Amniotic stem cell (primary cell): ENCODE measurements at regions not wholly inside any gene's neighbourhood (a gene's known extent, or its start where the extent isn't known, plus 50 kb on each side); places are given as distances from the start of the nearest gene placed in this dataset.

Experiments
- DNase-seq: peaks from one replicate; lab custom pipeline; 2025; lab: John Stamatoyannopoulos, UW

GRCh38 chr3:124246376-124246775 lies 254.5 kb upstream of the ROPN1 start:
- DNase-seq = no peak

- DNase-seq = no peak
Measured at GRCh38 chr3:124246949-124247348, 255.0 kb upstream of the ROPN1 start.

- peak; percentile 28 for DNase-seq
Measured at GRCh38 chr3:124248471-124249028, 256.6 kb upstream of the ROPN1 start.

- DNase-seq = no peak
Measured at GRCh38 chr3:124249038-124249437, 257.1 kb upstream of the ROPN1 start.

- no peak for DNase-seq
Measured at GRCh38 chr3:124250053-124250452, 258.1 kb upstream of the ROPN1 start.

GRCh38 chr3:124256156-124256555 lies 264.2 kb upstream of the ROPN1 start:
- no peak for DNase-seq

- no peak for DNase-seq
Measured at GRCh38 chr3:124256599-124256998, 264.7 kb upstream of the ROPN1 start.

- no peak for DNase-seq
Measured at GRCh38 chr3:124257336-124257864, 265.5 kb upstream of the ROPN1 start.

- DNase-seq = no peak
Measured at GRCh38 chr3:124258057-124258500, 266.2 kb upstream of the ROPN1 start.

GRCh38 chr3:124260206-124260915 lies 268.4 kb upstream of the ROPN1 start:
- peak; percentile 24 for DNase-seq

GRCh38 chr3:124261306-124261705 lies 269.4 kb upstream of the ROPN1 start:
- no peak for DNase-seq

GRCh38 chr3:124263168-124263567 lies 271.2 kb upstream of the ROPN1 start:
- DNase-seq = peak; percentile 82

GRCh38 chr3:124264346-124264745 lies 272.4 kb upstream of the ROPN1 start:
- no peak for DNase-seq

GRCh38 chr3:124266487-124266886 lies 274.6 kb upstream of the ROPN1 start:
- DNase-seq = no peak

GRCh38 chr3:124267406-124267805 lies 275.5 kb upstream of the ROPN1 start:
- no peak for DNase-seq

GRCh38 chr3:124268355-124268754 lies 276.4 kb upstream of the ROPN1 start:
- DNase-seq = no peak

- no peak for DNase-seq
Measured at GRCh38 chr3:124269619-124270018, 277.7 kb upstream of the ROPN1 start.

GRCh38 chr3:124272605-124273151 lies 280.8 kb upstream of the ROPN1 start:
- DNase-seq = no peak

- DNase-seq = no peak
Measured at GRCh38 chr3:124273651-124274050, 281.7 kb upstream of the ROPN1 start.

- DNase-seq = no peak
Measured at GRCh38 chr3:124274051-124274450, 282.1 kb upstream of the ROPN1 start.

- DNase-seq = no peak
Measured at GRCh38 chr3:124275412-124275811, 283.5 kb upstream of the ROPN1 start.

GRCh38 chr3:124276133-124276532 lies 284.2 kb upstream of the ROPN1 start:
- DNase-seq = no peak

- DNase-seq = no peak
Measured at GRCh38 chr3:124276539-124277143, 284.7 kb upstream of the ROPN1 start.
